ENCODE measurements at regions not wholly inside any gene's neighbourhood (a gene's known extent, or its start where the extent isn't known, plus 50 kb on each side); places are given as distances from the start of the nearest gene placed in this dataset.
"Not testable (repeated sequence)": the region's sequence is repeated elsewhere in the genome, so short reads cannot be mapped to it uniquely, and the experiment has no call there.

GRCh38 chr16:29139261-29139802 is 154.5 kb downstream of the LAT start:
- Histone ChIP-seq H3K9ac (ENCODE audit: low read depth, low read length) (no peak overlapping the region), H3K36me3 (ENCODE audit: insufficient read depth, low read length) (no peaks in the 10 kb centered on the region), H3K4me1 (ENCODE audit: control insufficient read depth, insufficient read depth, low read length) (no peaks in the 10 kb centered on the region), H3K4me2 (ENCODE audit: low read length) (no peak overlapping the region), H3K4me3 (ENCODE audit: low read length) (no peak overlapping the region), H3K27me3 (ENCODE audit: control insufficient read depth, insufficient read depth, low read length) (peaks cover 4% of the 10 kb centered on the region), H3K9me3 (replicated peaks; ENCODE audit: low read length) (no peaks in the 10 kb centered on the region)

GRCh38 chr16:29138698-29139097 is 153.8 kb downstream of the LAT start:
- not testable (repeated sequence) for H3K4me3 ChIP-seq (ENCODE audit: low read length); H3K9me3 ChIP-seq (replicated peaks; ENCODE audit: low read length); H3K9ac ChIP-seq (ENCODE audit: low read depth, low read length); H3K27me3 ChIP-seq (ENCODE audit: control insufficient read depth, insufficient read depth, low read length); H3K4me2 ChIP-seq (ENCODE audit: low read length); H3K4me1 ChIP-seq (ENCODE audit: control insufficient read depth, insufficient read depth, low read length); H3K36me3 ChIP-seq (ENCODE audit: insufficient read depth, low read length)

DNA sequence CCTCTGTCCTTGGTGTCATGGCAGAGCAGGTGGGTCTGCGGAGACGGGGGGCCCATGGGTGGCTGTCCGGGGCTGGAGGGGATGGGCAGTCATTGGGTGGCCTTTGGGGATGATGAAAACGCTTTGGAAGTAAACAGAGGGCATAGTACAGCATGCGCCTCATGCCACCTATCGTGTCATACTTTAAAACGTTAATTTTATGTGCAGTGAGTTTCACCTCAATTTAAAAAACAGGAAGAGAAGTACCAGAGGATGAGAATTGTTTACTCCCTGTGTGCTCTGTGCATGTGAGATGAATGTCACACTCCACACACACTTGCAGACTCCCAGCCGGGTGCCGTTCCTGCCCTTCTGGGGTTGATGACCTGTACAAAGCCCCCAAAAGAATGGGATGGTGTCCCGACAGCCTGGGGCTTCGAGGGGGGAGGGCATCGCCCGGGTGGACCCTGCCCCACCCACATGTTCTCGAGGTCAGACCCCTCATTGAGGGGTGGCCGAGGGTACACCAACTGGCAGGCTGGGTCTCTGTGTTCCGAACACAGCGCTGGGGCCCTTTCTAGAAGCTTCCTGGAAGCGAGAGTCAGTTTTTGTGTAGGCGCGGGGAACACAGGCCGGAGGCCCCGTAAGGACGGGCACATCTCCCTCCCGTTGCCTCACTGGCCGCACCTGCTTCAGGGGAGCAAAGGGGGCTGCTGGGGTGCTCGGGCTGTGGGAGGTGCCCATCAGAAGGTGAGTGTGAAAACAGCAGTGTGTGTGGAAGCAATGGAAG is 153.2 kb downstream of the LAT start:
- H3K9ac ChIP-seq (ENCODE audit: low read depth, low read length); H3K36me3 ChIP-seq (ENCODE audit: insufficient read depth, low read length); H3K9me3 ChIP-seq (replicated peaks; ENCODE audit: low read length); H3K4me1 ChIP-seq (ENCODE audit: control insufficient read depth, insufficient read depth, low read length); H3K27me3 ChIP-seq (ENCODE audit: control insufficient read depth, insufficient read depth, low read length); H3K4me2 ChIP-seq (ENCODE audit: low read length); H3K4me3 ChIP-seq (ENCODE audit: low read length): not testable (repeated sequence)

DNA sequence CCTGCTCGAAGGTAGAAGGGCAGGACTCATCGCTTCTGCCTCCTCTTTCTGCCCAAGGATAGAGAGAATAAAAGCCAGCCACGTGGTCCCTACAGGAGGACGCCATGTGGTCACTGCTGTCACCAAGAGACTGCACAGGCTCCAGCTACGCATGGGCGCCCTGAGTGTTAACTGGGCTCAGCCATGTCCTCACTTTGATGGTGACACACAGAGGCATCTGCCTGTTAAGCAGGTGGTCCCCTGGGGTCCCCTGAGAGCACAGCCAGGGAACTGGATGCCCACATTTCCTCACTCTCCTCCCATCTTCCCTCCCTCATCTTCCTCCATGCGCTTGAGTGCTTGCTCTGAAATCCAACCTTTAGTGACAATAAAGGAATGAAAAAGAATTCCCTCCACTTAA is 152.6 kb downstream of the LAT start:
- H3K4me1 ChIP-seq (ENCODE audit: control insufficient read depth, insufficient read depth, low read length); H3K9me3 ChIP-seq (replicated peaks; ENCODE audit: low read length): not testable (repeated sequence)

GRCh38 chr16:29136916-29137315 is 152.1 kb downstream of the LAT start:
- not testable (repeated sequence) for H3K9me3 ChIP-seq (replicated peaks; ENCODE audit: low read length); H3K9ac ChIP-seq (ENCODE audit: low read depth, low read length); H3K4me1 ChIP-seq (ENCODE audit: control insufficient read depth, insufficient read depth, low read length); H3K4me3 ChIP-seq (ENCODE audit: low read length); H3K4me2 ChIP-seq (ENCODE audit: low read length); H3K27me3 ChIP-seq (ENCODE audit: control insufficient read depth, insufficient read depth, low read length); H3K36me3 ChIP-seq (ENCODE audit: insufficient read depth, low read length)

More for the DNA sequence above, 152.6 kb downstream of the LAT start:
- H3K27me3 ChIP-seq (ENCODE audit: control insufficient read depth, insufficient read depth, low read length); H3K36me3 ChIP-seq (ENCODE audit: insufficient read depth, low read length); H3K4me2 ChIP-seq (ENCODE audit: low read length); H3K9ac ChIP-seq (ENCODE audit: low read depth, low read length); H3K4me3 ChIP-seq (ENCODE audit: low read length): not testable (repeated sequence)

DNA sequence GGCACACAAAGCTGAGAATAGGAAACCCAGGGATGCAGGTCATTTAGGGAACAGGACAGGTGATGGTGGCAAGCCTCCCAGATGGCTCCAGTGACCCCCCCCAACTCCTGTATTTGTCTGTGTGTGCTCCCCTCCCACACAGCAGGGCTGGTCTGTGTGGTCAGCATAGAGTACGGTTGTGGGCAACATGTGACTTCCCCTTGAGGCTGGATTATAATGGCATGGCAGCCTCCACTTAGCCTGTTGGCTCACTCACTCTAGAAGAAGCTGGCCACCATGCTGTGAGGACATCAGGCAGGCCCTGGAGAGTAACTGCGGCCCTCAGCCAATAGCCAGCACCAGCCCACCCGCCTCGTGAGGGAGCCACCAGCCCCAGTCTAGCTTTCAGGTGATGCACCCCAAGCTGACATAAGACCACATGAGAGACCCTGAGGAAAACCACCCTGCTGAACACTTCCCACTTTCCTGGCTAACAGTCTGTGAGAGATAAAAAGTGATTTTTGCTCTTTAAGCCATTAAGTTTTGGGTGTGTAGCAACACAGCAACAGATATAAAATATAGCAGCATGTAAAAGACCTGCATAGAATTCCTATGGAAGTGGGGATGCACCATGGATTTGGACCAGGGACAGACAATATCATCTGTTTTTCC is 151.3 kb downstream of the LAT start:
- H3K36me3 ChIP-seq (ENCODE audit: insufficient read depth, low read length); H3K9me3 ChIP-seq (replicated peaks; ENCODE audit: low read length); H3K4me3 ChIP-seq (ENCODE audit: low read length); H3K27me3 ChIP-seq (ENCODE audit: control insufficient read depth, insufficient read depth, low read length); H3K9ac ChIP-seq (ENCODE audit: low read depth, low read length); H3K4me1 ChIP-seq (ENCODE audit: control insufficient read depth, insufficient read depth, low read length); H3K4me2 ChIP-seq (ENCODE audit: low read length): not testable (repeated sequence)

DNA sequence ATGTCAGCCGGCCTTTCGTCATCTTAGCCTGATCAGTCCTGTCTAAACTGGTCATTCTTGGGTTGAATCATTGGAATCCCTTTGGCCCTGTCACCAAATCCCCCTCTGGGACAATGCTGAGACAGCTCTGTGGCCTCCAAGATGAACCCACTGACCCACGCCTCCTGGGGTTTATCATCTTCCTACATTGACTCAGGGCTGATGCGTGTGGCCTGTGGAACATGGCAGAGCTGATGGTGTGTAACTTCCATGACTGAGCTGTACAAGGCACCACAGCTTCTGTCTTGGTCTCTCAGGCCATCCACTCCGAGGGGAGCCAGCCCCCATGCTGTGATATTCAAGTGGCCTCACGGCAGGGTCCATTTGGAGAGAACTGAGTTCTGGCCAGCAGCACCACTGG is 150.2 kb downstream of the LAT start:
- not testable (repeated sequence) for H3K4me1 ChIP-seq (ENCODE audit: control insufficient read depth, insufficient read depth, low read length); H3K4me3 ChIP-seq (ENCODE audit: low read length); H3K9ac ChIP-seq (ENCODE audit: low read depth, low read length); H3K36me3 ChIP-seq (ENCODE audit: insufficient read depth, low read length); H3K27me3 ChIP-seq (ENCODE audit: control insufficient read depth, insufficient read depth, low read length); H3K9me3 ChIP-seq (replicated peaks; ENCODE audit: low read length); H3K4me2 ChIP-seq (ENCODE audit: low read length)

- H3K4me2 ChIP-seq (ENCODE audit: low read length) = not testable (repeated sequence)
These were observed 149.0 kb downstream of the LAT start for GRCh38 chr16:29133681-29134430.

DNA sequence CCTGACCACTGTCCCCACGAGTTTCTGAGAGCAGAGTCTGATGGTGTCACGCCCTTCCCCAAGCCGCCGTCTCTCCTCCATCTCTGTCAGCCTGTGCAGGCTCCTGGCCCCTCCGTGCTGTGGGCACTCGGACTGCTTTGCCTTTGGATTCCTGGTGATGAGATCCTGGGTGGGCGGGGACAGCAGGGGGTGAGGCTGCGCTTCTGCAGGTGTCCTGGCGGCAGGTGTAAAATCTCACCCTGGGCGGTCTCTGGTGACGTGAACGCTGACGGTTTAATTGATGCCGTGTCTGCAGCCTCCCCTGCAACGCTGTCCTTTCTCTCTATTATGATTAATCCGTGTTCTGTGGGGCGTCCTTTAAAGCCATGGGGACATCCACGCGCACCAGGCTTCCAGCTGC is 148.0 kb downstream of the LAT start:
- not testable (repeated sequence) for H3K4me2 ChIP-seq (ENCODE audit: low read length); H3K9ac ChIP-seq (ENCODE audit: low read depth, low read length); H3K4me1 ChIP-seq (ENCODE audit: control insufficient read depth, insufficient read depth, low read length); H3K27me3 ChIP-seq (ENCODE audit: control insufficient read depth, insufficient read depth, low read length); H3K36me3 ChIP-seq (ENCODE audit: insufficient read depth, low read length); H3K9me3 ChIP-seq (replicated peaks; ENCODE audit: low read length); H3K4me3 ChIP-seq (ENCODE audit: low read length)

More at GRCh38 chr16:29133681-29134430, 149.0 kb downstream of the LAT start:
- H3K36me3 ChIP-seq (ENCODE audit: insufficient read depth, low read length); H3K27me3 ChIP-seq (ENCODE audit: control insufficient read depth, insufficient read depth, low read length); H3K9ac ChIP-seq (ENCODE audit: low read depth, low read length); H3K4me3 ChIP-seq (ENCODE audit: low read length); H3K9me3 ChIP-seq (replicated peaks; ENCODE audit: low read length); H3K4me1 ChIP-seq (ENCODE audit: control insufficient read depth, insufficient read depth, low read length): not testable (repeated sequence)

GRCh38 chr16:29132444-29132843 is 147.6 kb downstream of the LAT start:
- not testable (repeated sequence) for H3K9me3 ChIP-seq (replicated peaks; ENCODE audit: low read length); H3K9ac ChIP-seq (ENCODE audit: low read depth, low read length); H3K4me2 ChIP-seq (ENCODE audit: low read length); H3K4me3 ChIP-seq (ENCODE audit: low read length); H3K4me1 ChIP-seq (ENCODE audit: control insufficient read depth, insufficient read depth, low read length); H3K36me3 ChIP-seq (ENCODE audit: insufficient read depth, low read length); H3K27me3 ChIP-seq (ENCODE audit: control insufficient read depth, insufficient read depth, low read length)

GRCh38 chr16:29130901-29131851 is 146.3 kb downstream of the LAT start:
- H3K36me3 ChIP-seq (ENCODE audit: insufficient read depth, low read length); H3K4me3 ChIP-seq (ENCODE audit: low read length); H3K4me2 ChIP-seq (ENCODE audit: low read length); H3K9ac ChIP-seq (ENCODE audit: low read depth, low read length); H3K9me3 ChIP-seq (replicated peaks; ENCODE audit: low read length); H3K4me1 ChIP-seq (ENCODE audit: control insufficient read depth, insufficient read depth, low read length); H3K27me3 ChIP-seq (ENCODE audit: control insufficient read depth, insufficient read depth, low read length): not testable (repeated sequence)
